GM19324 (cell line): ENCODE measurements at regions not wholly inside any gene's neighbourhood (a gene's known extent, or its start where the extent isn't known, plus 50 kb on each side); places are given as distances from the start of the nearest gene placed in this dataset.
A peak's percentile ranks its signal among the peaks of the same experiment; 100 is the strongest.

Source experiments
- ATAC-seq: cut with Tn5 transposase; IDR thresholded peaks from one replicate; pipeline ENCODE4 v1.9.1; 2021; ENCODE audit warnings: mild to moderate bottlenecking, moderate library complexity; ENCODE audit not compliant: unreplicated experiment, low FRiP score

- no peak for ATAC-seq
Observed at GRCh38 chr10:113967126-113967525, 76.5 kb upstream of the ADRB1 start.

GRCh38 chr10:113970641-113971040, 73.0 kb upstream of the ADRB1 start:
- no peak for ATAC-seq

- ATAC-seq: no peak
Observed at GRCh38 chr10:113971349-113971973, 72.2 kb upstream of the ADRB1 start.

- ATAC-seq: no peak
Observed at GRCh38 chr10:113977174-113977573, 66.5 kb upstream of the ADRB1 start.

- no peak for ATAC-seq
Observed at GRCh38 chr10:113978802-113979201, 64.9 kb upstream of the ADRB1 start.

- no peak for ATAC-seq
Observed at GRCh38 chr10:113979409-113979808, 64.3 kb upstream of the ADRB1 start.

GRCh38 chr10:113980408-113981087, 63.1 kb upstream of the ADRB1 start:
- ATAC-seq: no peak

DNA sequence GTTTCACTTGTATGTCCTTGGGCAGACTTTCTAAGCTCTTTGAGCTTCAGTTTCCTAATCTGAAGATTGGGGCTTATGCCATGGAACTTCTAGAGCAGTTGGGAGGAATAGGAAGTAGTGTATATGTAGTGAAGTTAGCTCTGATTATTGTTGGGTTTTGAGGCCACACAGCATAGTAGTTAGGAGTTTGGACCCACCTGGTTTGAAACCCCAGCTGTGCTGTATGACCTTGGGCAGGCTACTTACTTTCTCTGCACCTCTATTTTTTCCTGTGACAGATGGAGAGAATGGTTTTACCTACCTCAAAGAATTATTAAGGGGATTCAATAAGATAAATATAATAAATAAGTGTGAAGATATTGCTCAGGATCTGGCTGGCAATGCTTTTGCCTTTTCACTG, 61.4 kb upstream of the ADRB1 start:
- peak; percentile 18 for ATAC-seq

GRCh38 chr10:113982769-113983168, 60.9 kb upstream of the ADRB1 start:
- peak; percentile 88 for ATAC-seq

GRCh38 chr10:113983552-113983951, 60.1 kb upstream of the ADRB1 start:
- peak; percentile 53 for ATAC-seq

- ATAC-seq: no peak
Observed at GRCh38 chr10:113985297-113985844, 58.3 kb upstream of the ADRB1 start.

- ATAC-seq: no peak
Observed at GRCh38 chr10:113986316-113986715, 57.4 kb upstream of the ADRB1 start.

GRCh38 chr10:113987156-113987555, 56.5 kb upstream of the ADRB1 start:
- no peak for ATAC-seq

DNA sequence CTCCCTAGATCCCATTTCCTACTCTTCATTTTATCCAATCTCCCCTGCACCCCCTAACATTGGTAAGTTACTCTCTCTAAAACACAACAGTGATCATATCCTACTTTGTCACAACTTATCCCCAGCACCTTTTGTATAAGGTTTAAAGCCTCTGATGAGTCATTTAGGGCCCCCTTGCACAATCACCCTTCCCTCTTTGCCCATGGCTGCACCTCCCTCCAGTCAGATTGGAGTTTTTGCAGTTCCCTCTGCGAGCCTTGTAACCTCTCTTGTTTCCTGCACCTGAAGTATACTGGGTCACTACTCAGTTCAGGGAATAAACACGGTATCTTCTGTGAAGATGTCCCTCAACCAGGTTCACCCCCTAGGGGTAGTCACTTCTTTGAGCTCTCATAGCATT, 55.9 kb upstream of the ADRB1 start:
- ATAC-seq: no peak

GRCh38 chr10:113988535-113988934, 55.1 kb upstream of the ADRB1 start:
- ATAC-seq: no peak

DNA sequence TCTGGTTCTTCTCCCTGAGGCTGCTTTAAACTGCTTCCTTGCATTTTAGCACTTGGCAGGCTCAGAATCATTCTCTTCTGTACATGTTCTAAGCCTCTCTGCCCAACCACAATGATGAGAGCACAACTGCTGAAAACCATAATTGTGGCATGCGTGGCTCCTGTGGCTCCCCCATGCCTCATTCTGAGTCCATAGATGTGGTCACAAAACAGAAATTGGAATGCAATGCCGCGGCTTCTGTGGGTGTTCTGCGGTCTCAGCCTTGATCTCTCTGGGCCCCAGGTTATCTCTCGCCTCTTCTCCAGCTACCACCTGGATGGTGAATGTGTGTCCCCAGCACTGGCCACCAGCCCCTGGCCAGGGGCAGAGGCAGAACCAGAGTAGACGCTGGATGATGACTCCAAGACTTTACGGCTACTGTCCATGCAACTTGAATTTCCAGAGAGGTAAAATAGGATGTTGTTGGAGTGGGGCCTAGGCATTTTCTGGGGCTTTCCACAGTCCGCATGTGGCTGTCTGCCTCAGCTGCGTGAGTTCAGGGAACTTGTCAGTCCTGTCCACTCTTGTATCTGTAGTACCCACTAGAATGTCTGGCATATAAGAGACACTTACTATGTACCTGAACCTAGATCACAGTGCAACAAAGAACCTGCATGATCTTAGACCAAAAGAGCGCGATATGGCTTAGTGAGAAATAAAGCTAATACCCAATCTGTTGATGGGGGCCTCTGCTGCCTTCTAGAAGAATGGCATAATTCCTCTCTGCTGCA, 52.4 kb upstream of the ADRB1 start:
- no peak for ATAC-seq

GRCh38 chr10:113992471-113993011, 51.1 kb upstream of the ADRB1 start:
- ATAC-seq: no peak

GRCh38 chr10:113993489-113993991, 50.1 kb upstream of the ADRB1 start:
- no peak for ATAC-seq
